Stomach smooth muscle (tissue), 2 donors: ENCODE measurements at regions not wholly inside any gene's neighbourhood (a gene's known extent, or its start where the extent isn't known, plus 50 kb on each side); places are given as distances from the start of the nearest gene placed in this dataset.
"Not testable (repeated sequence)": the region's sequence is repeated elsewhere in the genome, so short reads cannot be mapped to it uniquely, and the experiment has no call there.

Source experiments
- H3K27ac ChIP-seq: one replicate; pipeline ENCODE4 v1.7.0; 2013; ENCODE audit warnings: mild to moderate bottlenecking, low read length, inconsistent platforms
- H3K27me3 ChIP-seq, 2 donors: one replicate each; pipeline ENCODE4 v1.7.0; 2013; ENCODE audit warnings: low read length in 2 of 2; ENCODE audit not compliant: insufficient read depth in 2 of 2, control insufficient read depth in 1 of 2
- H3K36me3 ChIP-seq, 2 donors: one replicate each; pipeline ENCODE4 v1.7.0; 2013; ENCODE audit warnings: low read length in 2 of 2; ENCODE audit not compliant: control insufficient read depth in 2 of 2, insufficient read depth in 2 of 2
- H3K4me1 ChIP-seq: one replicate; pipeline ENCODE4 v1.7.0; 2013; ENCODE audit warnings: low read length; ENCODE audit not compliant: control insufficient read depth, insufficient read depth
- H3K4me3 ChIP-seq, 2 donors: one replicate each; pipeline ENCODE4 v1.7.0; 2013; ENCODE audit warnings: low read length in 2 of 2
- H3K9ac ChIP-seq, 2 donors: one replicate each; pipeline ENCODE4 v1.7.0; 2013; ENCODE audit warnings: low read length in 2 of 2, mild to moderate bottlenecking in 1 of 2
- H3K9me3 ChIP-seq, 2 donors: one replicate each; pipeline ENCODE4 v1.7.0; 2013; ENCODE audit warnings: low read length in 2 of 2; ENCODE audit not compliant: control insufficient read depth in 2 of 2
- donor health status: healthy.
- donor health status: Pancreatic carcinoma.

DNA sequence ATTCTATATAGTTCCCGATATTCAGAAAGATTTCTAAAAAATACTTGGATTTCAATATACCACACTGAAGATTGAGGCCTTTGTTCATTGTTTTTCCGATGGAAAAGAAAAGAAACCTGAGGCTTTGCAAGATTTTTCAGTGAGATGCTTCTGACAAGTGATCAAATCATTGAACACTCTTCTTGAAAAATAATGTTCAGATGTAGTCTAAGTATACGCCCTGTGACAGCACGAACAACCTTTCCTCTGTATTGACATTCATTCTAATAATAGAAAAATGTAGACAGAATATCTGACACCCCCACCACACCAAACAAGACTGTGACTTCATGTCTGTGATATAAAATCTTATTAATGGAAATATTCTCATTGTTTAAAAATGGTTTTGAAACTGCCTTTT, 650.7 kb upstream of the KLHL1 start:
- Histone ChIP-seq H3K27ac (no peak overlapping the region), H3K4me1 (no peaks in the 10 kb centered on the region), H3K36me3 (no peaks in the 10 kb centered on the region), H3K9ac (no peak overlapping the region), H3K9me3 (no peaks in the 10 kb centered on the region), H3K4me3 (no peak overlapping the region), H3K27me3 (no peaks in the 10 kb centered on the region)

DNA sequence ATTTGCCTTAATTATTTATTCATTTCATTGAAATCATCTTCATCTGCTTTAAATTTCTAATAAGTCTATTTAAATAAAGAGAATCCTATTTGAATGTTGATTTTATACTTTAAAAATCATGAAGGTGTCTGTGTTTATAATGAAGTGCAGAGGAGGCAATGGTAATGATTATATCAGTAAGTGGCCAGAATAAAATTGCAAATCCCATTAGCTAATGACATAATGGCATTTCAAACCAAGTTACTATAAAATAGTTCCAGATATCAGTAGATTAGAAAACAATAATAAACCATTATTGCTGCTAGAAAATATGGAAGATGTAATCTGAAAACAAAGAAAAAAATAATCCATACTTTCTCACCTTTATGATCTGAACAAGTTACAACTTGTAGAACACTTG, 647.8 kb upstream of the KLHL1 start:
- Histone ChIP-seq H3K27me3 (no peaks in the 10 kb centered on the region), H3K27ac (no peak overlapping the region), H3K9ac (no peak overlapping the region), H3K4me3 (no peak overlapping the region), H3K36me3 (no peaks in the 10 kb centered on the region), H3K9me3 (no peaks in the 10 kb centered on the region), H3K4me1 (no peaks in the 10 kb centered on the region)

DNA sequence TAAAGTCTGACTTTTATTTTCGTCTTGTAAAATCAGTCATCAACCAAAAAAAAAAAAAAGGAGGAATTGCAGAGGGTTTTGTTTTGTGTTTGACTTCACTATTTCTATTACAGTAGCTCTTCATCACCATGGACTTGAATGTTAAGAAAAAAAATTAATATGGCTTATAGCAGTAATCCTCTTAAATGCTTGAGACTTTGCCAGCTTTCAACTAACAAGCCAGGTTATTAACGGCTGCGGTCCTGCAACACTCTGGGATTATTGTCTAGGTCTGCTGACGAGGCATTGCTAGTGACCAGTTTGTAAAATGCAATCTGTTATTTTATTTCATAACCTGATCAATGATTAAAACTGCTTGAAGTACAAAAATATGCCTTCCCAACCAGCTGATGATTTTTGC, 647.2 kb upstream of the KLHL1 start:
- Histone ChIP-seq H3K4me1 (no peaks in the 10 kb centered on the region), H3K27ac (no peak overlapping the region), H3K9ac (no peak overlapping the region), H3K36me3 (no peaks in the 10 kb centered on the region), H3K9me3 (no peaks in the 10 kb centered on the region), H3K27me3 (no peaks in the 10 kb centered on the region), H3K4me3 (no peak overlapping the region)

DNA sequence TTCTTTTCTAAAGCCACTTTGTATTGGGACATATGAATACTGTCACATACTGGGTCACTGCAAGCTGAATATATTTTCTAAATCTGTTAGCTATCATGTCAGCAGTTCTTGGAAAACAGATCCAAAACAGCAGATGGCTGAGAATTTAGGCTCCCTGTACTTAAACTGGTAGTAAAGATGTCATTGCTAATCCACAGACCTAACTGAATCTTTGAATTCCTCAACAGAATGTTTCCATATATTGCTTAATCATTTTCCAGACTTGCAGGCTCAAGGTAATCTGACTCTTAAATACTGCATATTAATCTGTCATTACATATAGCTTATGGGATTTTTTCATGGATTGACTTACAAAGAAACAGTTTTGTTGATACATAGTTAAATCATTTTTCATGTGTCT, 639.0 kb upstream of the KLHL1 start:
- no peaks in the 10 kb centered on the region for H3K36me3 ChIP-seq
- H3K27ac ChIP-seq: no peak overlapping the region
- no peaks in the 10 kb centered on the region for H3K9me3 ChIP-seq
- H3K27me3 ChIP-seq: no peaks in the 10 kb centered on the region
- no peak overlapping the region for H3K4me3 ChIP-seq
- no peak overlapping the region for H3K9ac ChIP-seq
- H3K4me1 ChIP-seq: no peaks in the 10 kb centered on the region

DNA sequence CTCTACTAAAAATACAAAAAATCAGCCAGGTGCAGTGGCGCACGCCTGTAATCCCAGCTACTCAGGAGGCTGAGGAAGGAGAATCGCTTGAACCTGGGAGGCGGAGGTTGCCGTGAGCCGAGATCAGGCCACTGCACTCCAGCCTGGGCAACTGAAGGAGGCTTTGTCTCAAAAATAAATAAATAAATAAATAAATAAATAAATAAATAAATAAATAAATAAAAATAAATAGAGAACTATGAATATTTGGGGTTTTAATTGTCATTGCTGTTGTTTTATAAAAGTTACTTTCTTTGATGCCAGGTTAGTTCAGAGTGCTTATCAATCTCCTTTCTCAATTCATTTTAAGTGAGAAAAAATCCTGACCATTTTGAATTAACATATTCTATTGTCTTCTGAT, 638.2 kb upstream of the KLHL1 start:
- H3K9me3 ChIP-seq, H3K4me3 ChIP-seq, H3K36me3 ChIP-seq, H3K4me1 ChIP-seq, H3K27me3 ChIP-seq, H3K27ac ChIP-seq, H3K9ac ChIP-seq: not testable (repeated sequence)

DNA sequence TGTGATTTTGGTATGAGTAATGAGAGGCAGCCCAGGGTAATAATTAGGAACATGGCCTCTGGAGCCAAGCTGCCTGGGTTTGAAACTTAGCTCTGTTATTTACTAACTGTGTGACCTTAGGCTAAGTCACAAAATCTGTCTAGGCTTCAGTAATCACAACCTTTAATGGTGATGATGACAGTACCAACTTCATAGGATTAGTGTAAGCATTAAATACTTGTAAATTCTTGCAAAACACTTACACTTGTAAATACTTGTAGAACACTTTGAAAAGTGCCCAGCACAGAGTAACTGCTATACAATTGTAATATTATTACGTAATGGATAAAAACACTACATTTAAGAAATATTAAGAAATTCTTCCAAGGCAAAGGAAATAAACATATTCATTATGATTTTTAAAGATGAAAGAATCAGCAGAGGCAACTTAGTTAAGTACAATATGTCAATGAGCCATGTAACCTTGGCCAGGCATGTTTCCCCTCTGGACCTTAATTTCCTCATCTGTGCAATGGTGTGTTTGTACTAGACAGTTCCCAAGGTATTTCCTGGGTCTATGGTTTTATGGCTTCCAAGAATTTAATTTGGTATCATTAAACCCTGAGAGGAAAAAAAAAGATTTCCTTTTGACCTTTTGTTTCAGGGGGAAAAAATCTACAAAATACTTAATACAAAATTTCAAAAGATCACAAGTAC, 628.5 kb upstream of the KLHL1 start:
- Histone ChIP-seq H3K9me3 (no peaks in the 10 kb centered on the region), H3K27me3 (no peaks in the 10 kb centered on the region)

DNA sequence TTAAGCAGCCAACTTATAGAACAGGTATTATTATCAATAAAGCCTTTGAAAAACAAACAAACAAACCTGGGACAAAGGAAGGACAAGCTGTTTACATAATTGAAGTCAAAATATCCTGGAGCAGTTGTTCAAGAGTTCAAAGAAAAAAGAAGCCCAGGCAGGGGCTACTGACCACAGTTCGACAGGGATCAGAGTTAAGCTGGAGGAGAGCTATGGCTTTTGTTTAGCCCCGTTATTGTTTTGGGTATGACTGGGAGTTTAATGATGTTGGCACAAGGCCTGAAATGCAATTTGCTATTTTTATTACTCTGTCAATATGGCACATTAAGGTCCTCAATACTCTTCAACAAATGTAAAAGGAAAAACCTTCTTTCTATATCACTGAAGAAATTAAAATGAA, 624.4 kb upstream of the KLHL1 start:
- H3K27me3 ChIP-seq: no peaks in the 10 kb centered on the region
- no peak overlapping the region for H3K9ac ChIP-seq
- H3K4me3 ChIP-seq: no peak overlapping the region
- no peak overlapping the region for H3K27ac ChIP-seq
- H3K36me3 ChIP-seq: no peaks in the 10 kb centered on the region
- no peaks in the 10 kb centered on the region for H3K4me1 ChIP-seq
- no peaks in the 10 kb centered on the region for H3K9me3 ChIP-seq

More for the DNA sequence above, 628.5 kb upstream of the KLHL1 start:
- Histone ChIP-seq H3K9ac (no peak overlapping the region), H3K4me3 (no peak overlapping the region), H3K27ac (no peak overlapping the region), H3K4me1 (no peaks in the 10 kb centered on the region), H3K36me3 (no peaks in the 10 kb centered on the region)

DNA sequence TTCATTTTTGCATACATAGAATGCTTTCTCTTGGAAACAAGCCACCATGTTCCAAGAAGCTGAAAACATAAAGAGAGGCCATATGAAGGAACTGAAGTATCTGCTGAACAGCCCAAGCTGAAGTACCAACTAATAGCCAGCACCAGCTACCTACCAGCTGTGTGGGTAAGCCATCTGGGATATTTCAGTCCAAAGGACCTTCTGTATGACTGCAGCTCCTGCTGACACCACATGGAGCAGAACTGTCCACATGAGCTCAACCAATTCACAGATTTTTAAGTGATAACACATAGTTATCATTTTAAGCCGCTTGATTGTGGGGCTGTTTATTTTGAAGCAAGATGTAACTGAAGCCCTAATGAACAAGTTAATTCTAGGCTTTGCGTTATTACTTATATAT, 621.1 kb upstream of the KLHL1 start:
- Histone ChIP-seq H3K27ac (no peak overlapping the region), H3K9me3 (no peaks in the 10 kb centered on the region)

DNA sequence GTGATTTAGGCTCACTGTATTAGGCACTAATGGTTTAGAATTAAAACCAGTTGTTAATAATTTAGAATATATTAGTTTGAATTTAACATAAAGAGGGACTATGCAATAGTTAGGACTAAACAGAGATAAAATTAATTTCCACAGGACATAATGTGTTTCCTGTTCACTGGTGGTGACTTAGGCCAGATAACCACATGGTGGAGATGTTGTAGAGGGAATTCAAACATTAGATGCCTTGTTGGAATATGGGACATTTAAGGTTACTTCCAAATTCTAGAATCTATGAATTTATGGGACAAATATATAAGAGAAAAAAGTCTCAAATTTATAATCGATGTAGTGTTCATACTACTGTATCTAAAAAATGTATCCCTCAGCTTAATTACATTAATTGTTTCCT, 615.5 kb upstream of the KLHL1 start:
- H3K9me3 ChIP-seq: no peaks in the 10 kb centered on the region
- H3K27me3 ChIP-seq: no peaks in the 10 kb centered on the region
- no peaks in the 10 kb centered on the region for H3K36me3 ChIP-seq
- H3K4me3 ChIP-seq: no peak overlapping the region
- no peak overlapping the region for H3K9ac ChIP-seq
- no peak overlapping the region for H3K27ac ChIP-seq
- H3K4me1 ChIP-seq: no peaks in the 10 kb centered on the region

More for the DNA sequence above, 621.1 kb upstream of the KLHL1 start:
- Histone ChIP-seq H3K27me3 (no peaks in the 10 kb centered on the region), H3K9ac (no peak overlapping the region), H3K4me3 (no peak overlapping the region), H3K36me3 (no peaks in the 10 kb centered on the region), H3K4me1 (no peaks in the 10 kb centered on the region)

DNA sequence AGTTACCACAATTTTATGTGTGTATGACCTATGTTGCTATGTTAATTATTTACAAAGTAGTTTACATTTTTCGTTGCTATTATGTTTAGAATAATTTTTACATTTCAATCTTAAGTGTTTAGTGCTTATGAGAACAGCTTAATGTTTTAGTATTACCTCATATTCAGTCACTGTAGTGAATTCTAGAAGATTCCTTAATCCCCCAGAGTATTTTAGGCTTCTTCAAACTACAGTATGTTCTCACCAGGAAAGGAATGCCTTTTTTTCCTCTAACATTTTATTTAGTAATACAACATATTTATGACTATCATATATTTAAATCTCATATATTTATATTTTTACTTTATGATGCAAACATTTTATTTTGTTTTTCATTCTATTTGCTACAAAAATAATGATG, 612.1 kb upstream of the KLHL1 start:
- Histone ChIP-seq H3K27me3 (no peaks in the 10 kb centered on the region), H3K4me1 (no peaks in the 10 kb centered on the region), H3K36me3 (no peaks in the 10 kb centered on the region), H3K4me3 (no peak overlapping the region), H3K9me3 (no peaks in the 10 kb centered on the region), H3K27ac (no peak overlapping the region), H3K9ac (no peak overlapping the region)

DNA sequence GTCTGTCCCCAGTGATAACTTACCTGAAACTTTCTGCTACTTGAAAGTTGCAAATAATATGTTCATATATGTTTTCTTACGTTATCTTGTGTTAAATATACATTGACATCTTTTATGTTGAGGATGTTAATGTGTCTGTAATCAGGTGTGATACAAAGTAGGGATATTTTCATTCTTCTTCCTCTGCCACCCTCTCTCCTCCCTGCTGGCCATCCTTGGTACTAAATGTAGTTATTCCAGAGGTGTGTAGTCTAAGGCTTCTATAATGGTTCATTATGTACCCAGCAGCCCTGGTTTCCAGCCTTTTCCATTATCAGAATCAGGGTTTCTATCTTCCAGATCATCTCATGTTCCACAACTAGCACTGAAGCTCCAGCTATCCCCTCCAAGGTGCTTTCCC, 606.7 kb upstream of the KLHL1 start:
- Histone ChIP-seq H3K9ac (no peak overlapping the region), H3K4me3 (no peak overlapping the region), H3K36me3 (no peaks in the 10 kb centered on the region), H3K4me1 (no peaks in the 10 kb centered on the region), H3K9me3 (no peaks in the 10 kb centered on the region), H3K27ac (no peak overlapping the region), H3K27me3 (no peaks in the 10 kb centered on the region)
